ENCODE measurements at regions not wholly inside any gene's neighbourhood (a gene's known extent, or its start where the extent isn't known, plus 50 kb on each side); places are given as distances from the start of the nearest gene placed in this dataset.

DNA sequence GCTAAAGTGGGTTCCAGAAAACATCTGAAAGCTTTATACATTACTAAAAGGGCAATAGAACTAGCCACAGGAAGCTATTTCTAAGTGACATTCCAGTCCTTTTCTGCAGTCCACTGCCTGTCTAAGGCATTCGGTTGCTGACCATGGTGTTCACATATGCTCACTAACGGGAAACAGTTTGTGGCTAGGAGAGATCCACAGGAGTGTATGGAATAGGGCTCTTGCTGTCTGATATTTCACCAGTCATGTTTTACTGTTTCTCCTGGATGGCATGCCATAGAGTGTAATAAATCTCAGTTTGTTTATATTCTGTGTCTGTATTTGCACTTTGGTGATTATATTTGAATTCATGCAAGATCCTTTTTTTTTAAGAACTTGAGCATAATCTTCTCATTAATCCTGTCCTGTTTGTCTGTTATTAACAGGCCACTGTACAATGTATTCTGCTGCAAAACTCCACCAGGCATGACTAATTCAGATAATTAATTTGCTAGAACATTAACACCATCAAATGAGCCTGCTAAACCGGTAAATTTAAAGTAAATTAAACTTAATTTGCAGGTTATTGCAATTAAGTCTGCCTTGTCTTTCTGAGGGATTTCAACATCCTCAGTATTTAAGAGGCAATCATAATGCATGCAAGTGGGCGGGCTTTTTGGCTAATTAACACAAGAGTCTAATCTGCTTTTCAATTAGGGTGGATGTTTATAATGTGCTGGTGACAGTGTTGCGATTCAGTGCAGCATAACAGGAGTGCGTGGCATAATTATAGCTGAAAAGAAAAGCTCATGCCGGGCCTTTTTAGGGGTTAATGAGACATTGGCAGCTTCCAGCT, 201.3 kb downstream of the POU4F1 start:
- TF ChIP-seq, protein P1, sequence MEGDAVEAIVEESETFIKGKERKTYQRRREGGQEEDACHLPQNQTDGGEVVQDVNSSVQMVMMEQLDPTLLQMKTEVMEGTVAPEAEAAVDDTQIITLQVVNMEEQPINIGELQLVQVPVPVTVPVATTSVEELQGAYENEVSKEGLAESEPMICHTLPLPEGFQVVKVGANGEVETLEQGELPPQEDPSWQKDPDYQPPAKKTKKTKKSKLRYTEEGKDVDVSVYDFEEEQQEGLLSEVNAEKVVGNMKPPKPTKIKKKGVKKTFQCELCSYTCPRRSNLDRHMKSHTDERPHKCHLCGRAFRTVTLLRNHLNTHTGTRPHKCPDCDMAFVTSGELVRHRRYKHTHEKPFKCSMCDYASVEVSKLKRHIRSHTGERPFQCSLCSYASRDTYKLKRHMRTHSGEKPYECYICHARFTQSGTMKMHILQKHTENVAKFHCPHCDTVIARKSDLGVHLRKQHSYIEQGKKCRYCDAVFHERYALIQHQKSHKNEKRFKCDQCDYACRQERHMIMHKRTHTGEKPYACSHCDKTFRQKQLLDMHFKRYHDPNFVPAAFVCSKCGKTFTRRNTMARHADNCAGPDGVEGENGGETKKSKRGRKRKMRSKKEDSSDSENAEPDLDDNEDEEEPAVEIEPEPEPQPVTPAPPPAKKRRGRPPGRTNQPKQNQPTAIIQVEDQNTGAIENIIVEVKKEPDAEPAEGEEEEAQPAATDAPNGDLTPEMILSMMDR (IDR thresholded peaks at IDR 0.05), result no peak
- no peak for TF ChIP-seq POLR2AphosphoS5 (IDR thresholded peaks at IDR 0.05)
- no peak for TF ChIP-seq EP300 (IDR thresholded peaks at IDR 0.05)
- no peak for TF ChIP-seq POLR2A (IDR thresholded peaks at IDR 0.05)
